Activated CD8-positive, alpha-beta T cell treated with anti-CD3 and anti-CD28 coated beads, Interleukin-2, amount 10 ng/mL, durations not matched to agents 7 days and 5 days (primary cell): ENCODE measurements at regions not wholly inside any gene's neighbourhood (a gene's known extent, or its start where the extent isn't known, plus 50 kb on each side); places are given as distances from the start of the nearest gene placed in this dataset.

Experiments used
- ATAC-seq: fragments of 150-1000 bp; cut with Tn5 transposase; one replicate; pipeline ENCODE4 v1.10.0; 2021; ENCODE audit warnings: moderate library complexity
- CTCF ChIA-PET: fragments of 350-600 bp; sonication (Branson Sonifier 250); formaldehyde crosslinking; loops from one replicate; lab custom pipeline; 2021; ENCODE audit warnings: antibody characterized with exemption; lab: Charles Lee
- POLR2A ChIA-PET: fragments of 350-600 bp; sonication (Branson Sonifier 250); formaldehyde crosslinking; loops from one replicate; lab custom pipeline; 2021; ENCODE audit warnings: antibody characterized with exemption; lab: Charles Lee
- DNase-seq: peaks from one replicate; pipeline ENCODE4 v3.0.0-alpha.2; 2020
- H3K27ac Mint-ChIP-seq: one replicate; pipeline ENCODE4 v1.8.0; 2021; ENCODE audit warnings: mild to moderate bottlenecking, mixed read lengths
- H3K27me3 Mint-ChIP-seq: one replicate; pipeline ENCODE4 v1.8.0; 2021; ENCODE audit warnings: low read depth, mixed read lengths
- H3K36me3 Mint-ChIP-seq: one replicate; pipeline ENCODE4 v1.8.0; 2021; ENCODE audit warnings: low read depth, mixed read lengths
- H3K4me1 Mint-ChIP-seq: one replicate; pipeline ENCODE4 v1.8.0; 2021; ENCODE audit warnings: low read depth, mixed read lengths
- H3K4me3 Mint-ChIP-seq: one replicate; pipeline ENCODE4 v1.8.0; 2021; ENCODE audit warnings: mild to moderate bottlenecking, mixed read lengths
- H3K9me3 Mint-ChIP-seq: one replicate; pipeline ENCODE4 v1.8.0; 2022; ENCODE audit warnings: mixed read lengths; ENCODE audit not compliant: insufficient read depth

GRCh38 chr5:145101246-145101645, 733.9 kb downstream of the PRELID2 start:
- H3K4me1 Mint-ChIP-seq, result no peaks in the 10 kb centered on the region
- ATAC-seq (no peak), DNase-seq (no peak)
- H3K36me3 Mint-ChIP-seq, result no peaks in the 10 kb centered on the region
- no peaks in the 10 kb centered on the region for H3K27me3 Mint-ChIP-seq
- H3K9me3 Mint-ChIP-seq, result no peaks in the 10 kb centered on the region
- POLR2A ChIA-PET, result no interaction called here
- H3K4me3 Mint-ChIP-seq, result no peak overlapping the region
- no peak overlapping the region for H3K27ac Mint-ChIP-seq
- CTCF ChIA-PET, result no interaction called here

GRCh38 chr5:145090115-145090514, 745.0 kb downstream of the PRELID2 start:
- H3K27ac Mint-ChIP-seq, result no peak overlapping the region
- H3K27me3 Mint-ChIP-seq, result no peaks in the 10 kb centered on the region
- ChIA-PET CTCF (no interaction called here), POLR2A (no interaction called here)
- no peaks in the 10 kb centered on the region for H3K36me3 Mint-ChIP-seq
- H3K4me1 Mint-ChIP-seq, result no peaks in the 10 kb centered on the region
- no peak for ATAC-seq
- DNase-seq, result no peak
- peaks cover 9% of the 10 kb centered on the region for H3K9me3 Mint-ChIP-seq
- no peak overlapping the region for H3K4me3 Mint-ChIP-seq

- Mint-ChIP-seq H3K9me3 (no peaks in the 10 kb centered on the region), H3K27me3 (no peaks in the 10 kb centered on the region), H3K4me3 (no peak overlapping the region), H3K36me3 (no peaks in the 10 kb centered on the region), H3K27ac (no peak overlapping the region), H3K4me1 (no peaks in the 10 kb centered on the region)
- ChIA-PET CTCF (no interaction called here), POLR2A (no interaction called here)
- DNase-seq, result no peak
- ATAC-seq, result no peak
These were observed 750.3 kb downstream of the PRELID2 start for GRCh38 chr5:145084834-145085233.

GRCh38 chr5:145077028-145077427, 758.1 kb downstream of the PRELID2 start:
- DNase-seq, result no peak
- H3K27me3 Mint-ChIP-seq, result no peaks in the 10 kb centered on the region
- ChIA-PET POLR2A (no interaction called here), CTCF (no interaction called here)
- no peak for ATAC-seq
- H3K36me3 Mint-ChIP-seq, result no peaks in the 10 kb centered on the region
- H3K27ac Mint-ChIP-seq, result no peak overlapping the region
- no peaks in the 10 kb centered on the region for H3K9me3 Mint-ChIP-seq
- no peaks in the 10 kb centered on the region for H3K4me1 Mint-ChIP-seq
- H3K4me3 Mint-ChIP-seq, result no peak overlapping the region

GRCh38 chr5:145076040-145076439, 759.1 kb downstream of the PRELID2 start:
- Mint-ChIP-seq H3K4me1 (no peaks in the 10 kb centered on the region), H3K4me3 (no peak overlapping the region), H3K27me3 (no peaks in the 10 kb centered on the region), H3K27ac (no peak overlapping the region), H3K36me3 (no peaks in the 10 kb centered on the region), H3K9me3 (no peaks in the 10 kb centered on the region)
- POLR2A ChIA-PET, result no interaction called here
- CTCF ChIA-PET, result no interaction called here
- DNase-seq (no peak), ATAC-seq (no peak)

- Mint-ChIP-seq H3K4me1 (no peaks in the 10 kb centered on the region), H3K9me3 (no peaks in the 10 kb centered on the region), H3K4me3 (no peak overlapping the region), H3K36me3 (no peaks in the 10 kb centered on the region), H3K27me3 (no peaks in the 10 kb centered on the region), H3K27ac (no peak overlapping the region)
- DNase-seq (no peak), ATAC-seq (no peak)
- POLR2A ChIA-PET, result no interaction called here
- CTCF ChIA-PET, result no interaction called here
These were observed 762.3 kb downstream of the PRELID2 start for GRCh38 chr5:145072889-145073288.

- H3K27ac Mint-ChIP-seq, result no peak overlapping the region
- H3K9me3 Mint-ChIP-seq, result no peaks in the 10 kb centered on the region
- no peaks in the 10 kb centered on the region for H3K4me1 Mint-ChIP-seq
- H3K36me3 Mint-ChIP-seq, result no peaks in the 10 kb centered on the region
- ATAC-seq (no peak), DNase-seq (no peak)
- POLR2A ChIA-PET, result no interaction called here
- no peaks in the 10 kb centered on the region for H3K27me3 Mint-ChIP-seq
- CTCF ChIA-PET, result no interaction called here
- no peak overlapping the region for H3K4me3 Mint-ChIP-seq
These were observed 766.4 kb downstream of the PRELID2 start for GRCh38 chr5:145068721-145069120.

GRCh38 chr5:145062280-145063062, 772.7 kb downstream of the PRELID2 start:
- no peak overlapping the region for H3K27ac Mint-ChIP-seq
- CTCF ChIA-PET, result no interaction called here

GRCh38 chr5:145056800-145057199, 778.3 kb downstream of the PRELID2 start:
- CTCF ChIA-PET, result no interaction called here
- H3K36me3 Mint-ChIP-seq, result no peaks in the 10 kb centered on the region
- H3K9me3 Mint-ChIP-seq, result no peaks in the 10 kb centered on the region
- ATAC-seq, result no peak
- POLR2A ChIA-PET, result no interaction called here
- no peaks in the 10 kb centered on the region for H3K27me3 Mint-ChIP-seq
- no peak for DNase-seq
- no peak overlapping the region for H3K4me3 Mint-ChIP-seq
- H3K4me1 Mint-ChIP-seq, result no peaks in the 10 kb centered on the region
- H3K27ac Mint-ChIP-seq, result no peak overlapping the region

More at GRCh38 chr5:145062280-145063062, 772.7 kb downstream of the PRELID2 start:
- DNase-seq, result no peak
- Mint-ChIP-seq H3K4me1 (no peaks in the 10 kb centered on the region), H3K4me3 (no peak overlapping the region), H3K9me3 (no peaks in the 10 kb centered on the region), H3K36me3 (no peaks in the 10 kb centered on the region), H3K27me3 (no peaks in the 10 kb centered on the region)
- no peak for ATAC-seq
- POLR2A ChIA-PET, result no interaction called here

- CTCF ChIA-PET, result no interaction called here
- Mint-ChIP-seq H3K4me3 (no peak overlapping the region), H3K4me1 (no peaks in the 10 kb centered on the region), H3K27me3 (no peaks in the 10 kb centered on the region), H3K9me3 (no peaks in the 10 kb centered on the region), H3K27ac (no peak overlapping the region), H3K36me3 (no peaks in the 10 kb centered on the region)
- ATAC-seq, result no peak
- no peak for DNase-seq
- POLR2A ChIA-PET, result no interaction called here
These were observed 785.0 kb downstream of the PRELID2 start for GRCh38 chr5:145050181-145050580.

GRCh38 chr5:145044970-145045369, 790.2 kb downstream of the PRELID2 start:
- ChIA-PET POLR2A (no interaction called here), CTCF (no interaction called here)
- Mint-ChIP-seq H3K36me3 (no peaks in the 10 kb centered on the region), H3K4me3 (no peak overlapping the region), H3K4me1 (no peaks in the 10 kb centered on the region), H3K27me3 (no peaks in the 10 kb centered on the region), H3K9me3 (no peaks in the 10 kb centered on the region), H3K27ac (no peak overlapping the region)
- no peak for DNase-seq
- ATAC-seq, result no peak

- ATAC-seq (no peak), DNase-seq (no peak)
- Mint-ChIP-seq H3K4me1 (no peaks in the 10 kb centered on the region), H3K4me3 (no peak overlapping the region), H3K27ac (no peak overlapping the region), H3K27me3 (no peaks in the 10 kb centered on the region), H3K36me3 (no peaks in the 10 kb centered on the region), H3K9me3 (peaks cover 15% of the 10 kb centered on the region)
- ChIA-PET POLR2A (no interaction called here), CTCF (no interaction called here)
These were observed 806.5 kb downstream of the PRELID2 start for GRCh38 chr5:145028626-145029025.

GRCh38 chr5:145027286-145027685, 807.9 kb downstream of the PRELID2 start:
- CTCF ChIA-PET, result no interaction called here
- H3K36me3 Mint-ChIP-seq, result no peaks in the 10 kb centered on the region
- ATAC-seq (no peak), DNase-seq (no peak)
- peaks cover 15% of the 10 kb centered on the region for H3K9me3 Mint-ChIP-seq
- no peak overlapping the region for H3K4me3 Mint-ChIP-seq
- H3K4me1 Mint-ChIP-seq, result no peaks in the 10 kb centered on the region
- no peaks in the 10 kb centered on the region for H3K27me3 Mint-ChIP-seq
- POLR2A ChIA-PET, result no interaction called here
- H3K27ac Mint-ChIP-seq, result no peak overlapping the region
